MM.1S (cell line): ENCODE measurements at regions not wholly inside any gene's neighbourhood (a gene's known extent, or its start where the extent isn't known, plus 50 kb on each side); places are given as distances from the start of the nearest gene placed in this dataset.

Experiments used
- DNase-seq: peaks from one replicate; pipeline ENCODE4 v3.0.0-alpha.2; 2015
- H2AFZ ChIP-seq: fragments of 300-600 bp; sonication (generic); 2 replicates; pipeline ENCODE4 v1.6.0; 2016; ENCODE audit warnings: antibody characterized with exemption, low read length
- H3F3A ChIP-seq: fragments of 300-600 bp; sonication (generic); 2 replicates; pipeline ENCODE4 v1.6.1; 2016; ENCODE audit warnings: mild to moderate bottlenecking, antibody characterized with exemption, low read length, moderate library complexity, mixed read lengths; ENCODE audit not compliant: insufficient read depth
- H3K27ac ChIP-seq: fragments of 300-600 bp; sonication (generic); 2 replicates; pipeline ENCODE4 v1.5.1; 2016; ENCODE audit warnings: mild to moderate bottlenecking, low read length
- H3K27me3 ChIP-seq: fragments of 300-600 bp; sonication (generic); replicated peaks from 2 replicates; pipeline ENCODE4 v1.6.0; 2016; ENCODE audit warnings: low read length; ENCODE audit not compliant: insufficient read depth
- H3K36me3 ChIP-seq: fragments of 300-600 bp; sonication (generic); replicated peaks from 2 replicates; pipeline ENCODE4 v1.6.1; 2016; ENCODE audit warnings: mild to moderate bottlenecking, low read length, mixed read lengths; ENCODE audit not compliant: insufficient read depth
- H3K4me1 ChIP-seq: fragments of 300-600 bp; sonication (generic); 2 replicates; pipeline ENCODE4 v1.6.1; 2016; ENCODE audit warnings: low read length, mixed read lengths
- H3K4me2 ChIP-seq: fragments of 300-600 bp; sonication (generic); 2 replicates; pipeline ENCODE4 v1.6.0; 2016; ENCODE audit warnings: low read depth, low read length
- H3K4me3 ChIP-seq: fragments of 300-600 bp; sonication (generic); 2 replicates; pipeline ENCODE4 v1.5.1; 2016; ENCODE audit warnings: low read length, mixed read lengths
- H3K79me2 ChIP-seq: fragments of 300-600 bp; sonication (generic); 2 replicates; pipeline ENCODE4 v1.6.1; 2016; ENCODE audit warnings: mixed run types, low read length, mixed read lengths
- H3K9ac ChIP-seq: fragments of 300-600 bp; sonication (generic); 2 replicates; pipeline ENCODE4 v1.6.1; 2016; ENCODE audit warnings: low read length, mixed read lengths
- H3K9me2 ChIP-seq: fragments of 300-600 bp; sonication (generic); replicated peaks from 2 replicates; pipeline ENCODE4 v1.6.1; 2016; ENCODE audit warnings: mild to moderate bottlenecking, low read length, mixed read lengths; ENCODE audit not compliant: insufficient read depth
- H3K9me3 ChIP-seq: fragments of 300-600 bp; sonication (generic); replicated peaks from 2 replicates; pipeline ENCODE4 v1.6.1; 2016; ENCODE audit warnings: mild to moderate bottlenecking, low read length, mixed read lengths; ENCODE audit not compliant: insufficient read depth
- H4K20me1 ChIP-seq: fragments of 300-600 bp; sonication (generic); 2 replicates; pipeline ENCODE4 v1.6.1; 2016; ENCODE audit warnings: mild to moderate bottlenecking, low read length, moderate library complexity, mixed read lengths; ENCODE audit not compliant: insufficient read depth
- EZH2 ChIP-seq: fragments of 300-600 bp; sonication (generic); optimal IDR thresholded peaks from 2 replicates; pipeline ENCODE3; 2017; ENCODE audit warnings: low read depth, mild to moderate bottlenecking, antibody characterized with exemption, low read length, mixed read lengths
- EZH2phosphoT487 ChIP-seq: fragments of 300-600 bp; sonication (generic); IDR thresholded peaks from 2 replicates; pipeline ENCODE4 v1.6.1; 2018; ENCODE audit warnings: antibody characterized with exemption, low read length
- TF ChIP-seq, protein P1 (sequence below): fragments of 300-600 bp; sonication (generic); IDR thresholded peaks from 2 replicates; pipeline ENCODE4 v1.5.1; 2016; ENCODE audit warnings: antibody characterized with exemption, low read length, mixed read lengths

DNA sequence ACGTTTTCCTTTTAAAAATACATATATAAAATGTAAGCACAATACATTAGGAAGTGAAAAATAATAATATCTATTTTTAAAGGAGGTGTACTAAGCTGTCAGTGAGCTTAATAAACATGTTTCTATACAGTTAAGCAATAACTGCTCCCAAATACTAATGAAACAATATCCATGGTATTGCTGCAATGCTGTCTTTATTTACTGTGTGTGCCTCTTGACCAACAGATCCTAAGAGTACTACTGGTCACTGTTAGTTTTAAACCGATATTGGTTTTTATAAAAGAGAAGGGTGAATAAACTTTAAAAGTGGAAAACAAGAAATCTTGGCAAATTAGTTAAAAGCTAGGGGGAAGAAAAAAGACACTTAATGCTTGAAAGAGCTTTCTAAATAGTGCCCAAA is 1029.0 kb downstream of the FSTL5 start:
- no peaks in the 10 kb centered on the region for H3K27me3 ChIP-seq
- no peaks in the 10 kb centered on the region for H4K20me1 ChIP-seq
- H3K9me2 ChIP-seq, result no peaks in the 10 kb centered on the region
- no peak overlapping the region for H3K27ac ChIP-seq
- H3K9me3 ChIP-seq, result no peaks in the 10 kb centered on the region
- no peak overlapping the region for H2AFZ ChIP-seq
- no peaks in the 10 kb centered on the region for H3K4me1 ChIP-seq
- H3F3A ChIP-seq, result no peaks in the 10 kb centered on the region
- DNase-seq, result no peak
- H3K4me2 ChIP-seq, result no peak overlapping the region
- no peaks in the 10 kb centered on the region for H3K36me3 ChIP-seq
- no peaks in the 10 kb centered on the region for H3K79me2 ChIP-seq
- H3K4me3 ChIP-seq, result no peak overlapping the region
- H3K9ac ChIP-seq, result no peak overlapping the region
- TF ChIP-seq, protein P1, sequence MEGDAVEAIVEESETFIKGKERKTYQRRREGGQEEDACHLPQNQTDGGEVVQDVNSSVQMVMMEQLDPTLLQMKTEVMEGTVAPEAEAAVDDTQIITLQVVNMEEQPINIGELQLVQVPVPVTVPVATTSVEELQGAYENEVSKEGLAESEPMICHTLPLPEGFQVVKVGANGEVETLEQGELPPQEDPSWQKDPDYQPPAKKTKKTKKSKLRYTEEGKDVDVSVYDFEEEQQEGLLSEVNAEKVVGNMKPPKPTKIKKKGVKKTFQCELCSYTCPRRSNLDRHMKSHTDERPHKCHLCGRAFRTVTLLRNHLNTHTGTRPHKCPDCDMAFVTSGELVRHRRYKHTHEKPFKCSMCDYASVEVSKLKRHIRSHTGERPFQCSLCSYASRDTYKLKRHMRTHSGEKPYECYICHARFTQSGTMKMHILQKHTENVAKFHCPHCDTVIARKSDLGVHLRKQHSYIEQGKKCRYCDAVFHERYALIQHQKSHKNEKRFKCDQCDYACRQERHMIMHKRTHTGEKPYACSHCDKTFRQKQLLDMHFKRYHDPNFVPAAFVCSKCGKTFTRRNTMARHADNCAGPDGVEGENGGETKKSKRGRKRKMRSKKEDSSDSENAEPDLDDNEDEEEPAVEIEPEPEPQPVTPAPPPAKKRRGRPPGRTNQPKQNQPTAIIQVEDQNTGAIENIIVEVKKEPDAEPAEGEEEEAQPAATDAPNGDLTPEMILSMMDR, result no peak
- TF ChIP-seq EZH2phosphoT487 (no peak), EZH2 (no peak)

DNA sequence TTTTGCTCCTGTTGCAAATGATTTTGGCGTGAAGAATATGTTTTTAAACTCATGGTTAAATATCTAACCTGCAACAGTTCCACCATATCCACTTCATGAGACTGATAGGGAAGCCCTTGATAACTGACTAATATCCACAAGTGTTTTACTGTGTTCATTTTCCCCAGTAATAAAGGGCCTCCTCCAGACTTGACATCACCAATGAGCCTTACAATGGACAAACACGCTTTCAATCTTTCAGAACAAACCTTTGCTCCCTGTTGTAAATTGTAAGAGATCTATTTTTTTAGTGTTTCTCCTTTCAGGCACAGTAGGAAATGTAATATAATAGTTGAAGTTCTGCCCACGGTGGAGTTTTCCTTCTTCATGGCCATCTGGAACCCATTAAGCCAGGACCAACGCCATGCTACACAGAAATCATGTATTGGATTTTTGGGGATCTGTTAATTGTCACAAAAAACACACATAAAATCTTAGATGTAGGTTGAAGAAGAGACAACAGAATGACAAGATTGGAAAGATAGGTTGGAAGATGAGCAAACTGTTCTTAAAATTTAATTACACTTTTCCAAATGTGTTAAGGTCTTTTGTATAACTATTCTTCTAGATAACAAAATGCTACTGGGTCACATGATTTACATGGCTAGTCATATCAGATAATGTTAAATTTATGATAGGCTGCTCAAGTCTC is 1030.1 kb downstream of the FSTL5 start:
- H3F3A ChIP-seq, result no peaks in the 10 kb centered on the region
- no peaks in the 10 kb centered on the region for H3K36me3 ChIP-seq
- H3K4me1 ChIP-seq, result no peaks in the 10 kb centered on the region
- H3K79me2 ChIP-seq, result no peaks in the 10 kb centered on the region
- H3K4me2 ChIP-seq, result no peak overlapping the region
- H3K27ac ChIP-seq, result no peak overlapping the region
- H4K20me1 ChIP-seq, result no peaks in the 10 kb centered on the region
- no peak overlapping the region for H3K9ac ChIP-seq
- DNase-seq, result no peak
- no peaks in the 10 kb centered on the region for H3K27me3 ChIP-seq
- no peak overlapping the region for H2AFZ ChIP-seq
- no peak overlapping the region for H3K4me3 ChIP-seq
- H3K9me3 ChIP-seq, result no peaks in the 10 kb centered on the region
- H3K9me2 ChIP-seq, result no peaks in the 10 kb centered on the region
- TF ChIP-seq, protein P1, result no peak
- no peak for TF ChIP-seq EZH2phosphoT487
- TF ChIP-seq EZH2, result no peak

DNA sequence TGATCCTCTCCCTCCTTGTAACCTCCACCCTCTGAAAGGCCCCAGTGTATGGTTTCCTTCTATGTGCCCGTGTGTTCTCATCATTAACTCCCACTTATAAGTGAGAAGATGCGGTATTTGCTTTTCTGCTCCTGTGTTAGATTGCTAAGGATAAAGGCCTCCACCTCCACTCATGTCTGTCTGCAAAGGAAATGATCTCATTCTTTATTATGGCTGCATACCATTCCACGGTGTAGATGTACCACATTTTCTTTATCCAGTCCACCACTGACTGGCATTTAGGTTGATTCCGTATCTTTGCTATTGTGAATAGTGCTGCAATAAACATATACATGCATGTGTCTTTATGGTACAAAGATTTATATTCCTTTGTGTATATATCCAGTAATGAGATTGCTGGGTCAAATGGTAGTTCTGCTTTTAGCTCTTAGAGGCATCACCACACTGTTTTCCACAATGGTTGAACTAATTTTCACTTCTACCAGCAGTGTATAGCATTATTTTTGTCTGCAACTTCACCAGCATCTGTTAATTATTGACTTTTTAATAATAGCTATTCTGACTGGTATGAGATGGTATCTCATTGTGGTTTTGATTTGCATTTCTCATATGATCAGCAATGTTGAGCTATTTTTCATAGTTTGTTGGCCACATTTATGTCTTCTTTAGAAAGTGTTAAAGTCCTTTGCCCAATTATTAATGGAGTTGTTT is 1030.9 kb downstream of the FSTL5 start:
- Histone ChIP-seq H3K9me2 (no peaks in the 10 kb centered on the region), H2AFZ (no peak overlapping the region), H3K79me2 (no peaks in the 10 kb centered on the region), H3K4me3 (no peak overlapping the region), H4K20me1 (no peaks in the 10 kb centered on the region), H3K36me3 (no peaks in the 10 kb centered on the region), H3F3A (no peaks in the 10 kb centered on the region), H3K9me3 (no peaks in the 10 kb centered on the region), H3K27ac (no peak overlapping the region), H3K9ac (no peak overlapping the region), H3K4me1 (no peaks in the 10 kb centered on the region), H3K27me3 (no peaks in the 10 kb centered on the region), H3K4me2 (no peak overlapping the region)
- no peak for DNase-seq
- TF ChIP-seq EZH2phosphoT487, result no peak

DNA sequence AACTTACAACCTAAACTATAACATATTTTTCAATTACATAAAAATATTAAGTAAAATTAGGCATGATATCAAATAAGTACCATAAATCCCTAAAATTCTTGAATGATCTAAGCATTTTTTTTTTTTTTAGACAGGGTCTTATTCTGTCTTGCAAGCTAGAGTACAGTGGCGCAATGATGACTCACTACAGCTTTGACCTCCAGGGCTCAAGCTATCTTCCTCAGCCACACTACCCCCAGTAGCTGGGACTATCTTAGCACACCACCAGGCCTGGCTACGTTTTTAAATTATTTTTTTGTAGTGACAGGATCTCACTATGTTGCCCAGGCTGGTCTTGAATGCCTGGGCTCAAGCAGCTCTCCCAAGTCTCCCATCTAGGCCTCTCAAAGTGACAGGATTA is 1042.3 kb downstream of the FSTL5 start:
- H3K27ac ChIP-seq, result no peak overlapping the region
- DNase-seq, result no peak
- no peaks in the 10 kb centered on the region for H3K79me2 ChIP-seq
- no peaks in the 10 kb centered on the region for H3K9me3 ChIP-seq
- H3K27me3 ChIP-seq, result no peaks in the 10 kb centered on the region
- H3K9ac ChIP-seq, result no peak overlapping the region
- H3K4me3 ChIP-seq, result no peak overlapping the region
- H3K9me2 ChIP-seq, result no peaks in the 10 kb centered on the region
- TF ChIP-seq EZH2phosphoT487 (no peak), EZH2 (no peak)
- TF ChIP-seq, protein P1, result no peak
- H4K20me1 ChIP-seq, result no peaks in the 10 kb centered on the region
- H3K4me1 ChIP-seq, result no peaks in the 10 kb centered on the region
- H2AFZ ChIP-seq, result no peak overlapping the region
- no peak overlapping the region for H3K4me2 ChIP-seq
- H3K36me3 ChIP-seq, result no peaks in the 10 kb centered on the region
- H3F3A ChIP-seq, result no peaks in the 10 kb centered on the region
